ENCODE measurements at regions not wholly inside any gene's neighbourhood (a gene's known extent, or its start where the extent isn't known, plus 50 kb on each side); places are given as distances from the start of the nearest gene placed in this dataset.

GRCh38 chr2:140158259-140158658 is 1378.1 kb upstream of the NXPH2 start:
- H3K4me2 ChIP-seq (ENCODE audit: insufficient read depth, insufficient read length, low read length) = no peak overlapping the region
- no peak overlapping the region for H3K27ac ChIP-seq (ENCODE audit: insufficient read length, low read depth, low read length)
- Mint-ChIP-seq H3K4me3 (no peak overlapping the region), H3K27ac (no peak overlapping the region), H3K27me3 (ENCODE audit: low read depth) (peaks cover 27% of the 10 kb centered on the region), H3K4me1 (no peaks in the 10 kb centered on the region), H3K36me3 (ENCODE audit: insufficient read depth in 1 of 3, low read depth in 3 of 3) (peaks cover 0 to 11% (median 0%) of the 10 kb centered on the region in 3 experiments; a peak in 3 of 7 replicates), H3K9me3 (peaks cover 19 to 26% of the 10 kb centered on the region in 2 experiments)
- H2BK120ac ChIP-seq (ENCODE audit: low read depth, low read length, poor library complexity, severe bottlenecking) = no peak overlapping the region
- no peak for DNase-seq
- no peak overlapping the region for H2AK5ac ChIP-seq (ENCODE audit: insufficient read length, low read length)
- H3K79me1 ChIP-seq (ENCODE audit: insufficient read depth, low read depth, low read length, poor library complexity, severe bottlenecking) = no peaks in the 10 kb centered on the region
- H3K23me2 ChIP-seq (ENCODE audit: insufficient read length, low read depth, low read length, poor library complexity, severe bottlenecking) = no peaks in the 10 kb centered on the region
- no peak overlapping the region for H4K91ac ChIP-seq (ENCODE audit: insufficient read length, low read depth, low read length)
- H4K5ac ChIP-seq (ENCODE audit: insufficient read length, low read depth, low read length) = no peak overlapping the region
- H3K9me3 ChIP-seq (ENCODE audit: control insufficient read depth, low read depth, low read length) = no peaks in the 10 kb centered on the region
- H3K18ac ChIP-seq (ENCODE audit: insufficient read length, low read depth, low read length) = no peak overlapping the region
- H2BK20ac ChIP-seq (ENCODE audit: low read depth, low read length, poor library complexity, severe bottlenecking) = no peak overlapping the region
- H3K14ac ChIP-seq (ENCODE audit: insufficient read depth, low read length) = no peak overlapping the region
- H3K4ac ChIP-seq (ENCODE audit: low read depth, low read length) = no peak overlapping the region
- no peak overlapping the region for H3T11ph ChIP-seq (ENCODE audit: low read length)
- H3K23ac ChIP-seq (ENCODE audit: insufficient read length, low read depth, low read length) = no peak overlapping the region
- H3K79me2 ChIP-seq (ENCODE audit: insufficient read depth, low read length) = no peaks in the 10 kb centered on the region
- no peak overlapping the region for H2BK12ac ChIP-seq (ENCODE audit: insufficient read length, low read depth, low read length)
- H2BK15ac ChIP-seq (ENCODE audit: low read depth, low read length) = no peak overlapping the region
- TF ChIP-seq CTCF (conservative IDR thresholded peaks at IDR 0.05) = no peak
- H4K20me1 ChIP-seq (ENCODE audit: control insufficient read depth, insufficient read depth, insufficient read length) = no peaks in the 10 kb centered on the region
- H3K4me1 ChIP-seq (ENCODE audit: insufficient read depth, low read length) = no peaks in the 10 kb centered on the region
- H3K9ac ChIP-seq (ENCODE audit: extremely low read depth, insufficient read length, low read length) = no peak overlapping the region
- no peak overlapping the region for H2BK5ac ChIP-seq (ENCODE audit: insufficient read length, low read length)
- no CpG with 5 or more reads among the region's 2 CpGs for WGBS (ENCODE audit: extremely low coverage, insufficient read length, low lambda C conversion rate)
- H3K27me3 ChIP-seq (ENCODE audit: insufficient read depth, low read length) = no peaks in the 10 kb centered on the region
- no peak overlapping the region for H4K8ac ChIP-seq (replicated peaks; ENCODE audit: insufficient read length, low read depth, low read length)
- no peak overlapping the region for H2AFZ ChIP-seq (ENCODE audit: low read length)
- no peak overlapping the region for H3K56ac ChIP-seq (ENCODE audit: insufficient read length, low read depth, low read length)
